ENCODE measurements at regions not wholly inside any gene's neighbourhood (a gene's known extent, or its start where the extent isn't known, plus 50 kb on each side); places are given as distances from the start of the nearest gene placed in this dataset.

DNA sequence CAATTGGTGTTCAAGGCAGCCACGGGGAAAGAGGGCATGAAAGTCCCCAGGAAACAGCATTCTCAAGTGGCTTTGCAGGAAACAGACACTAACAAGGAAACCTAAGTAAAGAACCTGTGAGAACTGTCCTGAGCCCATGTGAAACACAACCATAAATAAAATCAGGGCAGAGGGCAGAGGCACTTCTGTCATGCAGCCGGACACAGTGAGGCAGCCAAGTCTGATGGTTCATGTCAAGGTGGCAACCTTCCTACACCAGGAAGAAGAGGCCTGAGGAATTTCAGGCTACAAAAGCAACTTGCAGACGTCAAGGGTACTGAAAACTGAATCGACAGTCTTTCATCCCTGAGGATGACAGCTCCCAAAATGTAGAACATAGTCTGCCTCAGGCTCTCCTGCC, 458.2 kb upstream of the NPVF start:
- TF ChIP-seq, protein P1, sequence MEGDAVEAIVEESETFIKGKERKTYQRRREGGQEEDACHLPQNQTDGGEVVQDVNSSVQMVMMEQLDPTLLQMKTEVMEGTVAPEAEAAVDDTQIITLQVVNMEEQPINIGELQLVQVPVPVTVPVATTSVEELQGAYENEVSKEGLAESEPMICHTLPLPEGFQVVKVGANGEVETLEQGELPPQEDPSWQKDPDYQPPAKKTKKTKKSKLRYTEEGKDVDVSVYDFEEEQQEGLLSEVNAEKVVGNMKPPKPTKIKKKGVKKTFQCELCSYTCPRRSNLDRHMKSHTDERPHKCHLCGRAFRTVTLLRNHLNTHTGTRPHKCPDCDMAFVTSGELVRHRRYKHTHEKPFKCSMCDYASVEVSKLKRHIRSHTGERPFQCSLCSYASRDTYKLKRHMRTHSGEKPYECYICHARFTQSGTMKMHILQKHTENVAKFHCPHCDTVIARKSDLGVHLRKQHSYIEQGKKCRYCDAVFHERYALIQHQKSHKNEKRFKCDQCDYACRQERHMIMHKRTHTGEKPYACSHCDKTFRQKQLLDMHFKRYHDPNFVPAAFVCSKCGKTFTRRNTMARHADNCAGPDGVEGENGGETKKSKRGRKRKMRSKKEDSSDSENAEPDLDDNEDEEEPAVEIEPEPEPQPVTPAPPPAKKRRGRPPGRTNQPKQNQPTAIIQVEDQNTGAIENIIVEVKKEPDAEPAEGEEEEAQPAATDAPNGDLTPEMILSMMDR (IDR thresholded peaks at IDR 0.05): no peak
- no peak for TF ChIP-seq POLR2A (IDR thresholded peaks at IDR 0.05)

Measured in adrenal gland (tissue), 5 donors.